Spleen (tissue), 7 donors: ENCODE measurements at regions not wholly inside any gene's neighbourhood (a gene's known extent, or its start where the extent isn't known, plus 50 kb on each side); places are given as distances from the start of the nearest gene placed in this dataset.

Source experiments
- CTCF ChIP-seq, 11 experiments: fragments of 200-600 bp in 7 of 11; fragments of 450-650 bp in 4 of 11; sonication (generic) in 4 of 11; IDR thresholded peaks in 8 of 11; conservative IDR thresholded peaks in 3 of 11; 1 replicate in 7 of 11; 2 replicates in 4 of 11; pipeline versions ENCODE4 v1.4.0 to v1.8.0; 2016 to 2021; ENCODE audit warnings: antibody characterized with exemption in 11 of 11, inconsistent platforms in 4 of 11, mild to moderate bottlenecking in 1 of 11
- POLR2AphosphoS5 ChIP-seq, 3 donors: sonication (generic); formaldehyde crosslinking; IDR thresholded peaks; one replicate each; pipeline ENCODE4 v1.5.1; 2017; ENCODE audit warnings: antibody characterized with exemption in 3 of 3
- donor health status: DM: no; HTN: no; CAD: no; lungs with moderate emphysema.
- donor health status: DM: no; HTN: no; CAD: no.
- donor health status: DM: no; HTN: no; CAD: no.

- TF ChIP-seq CTCF (IDR thresholded peaks at IDR 0.05 in 8 of 11, conservative IDR thresholded peaks at IDR 0.05 in 3 of 11) (no peak), POLR2AphosphoS5 (IDR thresholded peaks at IDR 0.05) (no peak)
These were observed 70.6 kb upstream of the SLC24A4 start for GRCh38 chr14:92252323-92252722.
